ENCODE measurements at regions not wholly inside any gene's neighbourhood (a gene's known extent, or its start where the extent isn't known, plus 50 kb on each side); places are given as distances from the start of the nearest gene placed in this dataset.

DNA sequence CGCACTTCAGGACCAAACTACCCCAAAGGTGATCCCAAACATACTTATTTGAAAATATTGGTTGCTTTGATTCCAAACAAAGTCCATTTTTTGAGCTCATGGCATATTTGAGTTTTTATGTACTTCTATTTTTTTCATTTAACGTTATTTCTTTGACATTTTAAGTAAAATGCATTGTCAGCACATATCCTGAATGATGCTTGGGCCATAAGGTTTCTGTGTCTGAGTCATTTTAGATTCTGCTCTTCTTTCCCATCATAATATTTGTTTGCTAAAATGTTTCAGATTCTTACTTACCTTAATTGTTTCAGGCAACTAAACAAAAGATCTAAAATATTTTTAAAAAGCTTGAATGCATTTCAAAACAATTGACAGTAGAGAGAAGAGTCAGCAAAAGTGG lies 998.2 kb downstream of the REEP3 start:
- no peaks in the 10 kb centered on the region for H3K27me3 Mint-ChIP-seq
- H3K36me3 Mint-ChIP-seq, result no peaks in the 10 kb centered on the region
- H3K9me3 Mint-ChIP-seq, result peaks cover 3% of the 10 kb centered on the region
- no peak overlapping the region for H3K27ac Mint-ChIP-seq
- DNase-seq (ENCODE audit: low spot score in 2 of 2) (no peak), ATAC-seq (ENCODE audit: low read depth) (no peak)
- H3K4me3 Mint-ChIP-seq, result no peak overlapping the region
- no peaks in the 10 kb centered on the region for H3K4me1 Mint-ChIP-seq

DNA sequence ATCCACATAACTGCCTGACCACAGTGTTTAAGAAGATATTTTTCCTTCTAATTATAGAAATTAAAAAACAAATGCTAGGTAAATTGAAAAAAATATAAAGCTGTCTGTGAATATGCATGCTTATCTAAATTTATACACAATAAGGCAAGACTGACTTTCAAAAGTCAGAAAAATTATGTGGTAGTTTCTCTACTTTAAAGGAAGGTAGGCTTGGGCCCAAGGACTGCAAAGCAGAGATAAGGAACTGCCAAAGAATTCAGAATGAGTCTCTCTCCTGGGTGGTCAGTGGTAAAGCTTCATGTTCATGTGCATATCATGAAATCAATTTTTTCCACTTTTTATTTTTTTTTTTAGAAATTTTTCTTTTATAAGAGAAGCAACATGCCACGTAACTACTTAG lies 998.6 kb downstream of the REEP3 start:
- H3K4me1 Mint-ChIP-seq, result no peaks in the 10 kb centered on the region
- H3K9me3 Mint-ChIP-seq, result peaks cover 3% of the 10 kb centered on the region
- no peak overlapping the region for H3K27ac Mint-ChIP-seq
- no peak for DNase-seq (ENCODE audit: low spot score in 2 of 2)
- ATAC-seq (ENCODE audit: low read depth), result no peak
- H3K27me3 Mint-ChIP-seq, result no peaks in the 10 kb centered on the region
- no peaks in the 10 kb centered on the region for H3K36me3 Mint-ChIP-seq
- no peak overlapping the region for H3K4me3 Mint-ChIP-seq

DNA sequence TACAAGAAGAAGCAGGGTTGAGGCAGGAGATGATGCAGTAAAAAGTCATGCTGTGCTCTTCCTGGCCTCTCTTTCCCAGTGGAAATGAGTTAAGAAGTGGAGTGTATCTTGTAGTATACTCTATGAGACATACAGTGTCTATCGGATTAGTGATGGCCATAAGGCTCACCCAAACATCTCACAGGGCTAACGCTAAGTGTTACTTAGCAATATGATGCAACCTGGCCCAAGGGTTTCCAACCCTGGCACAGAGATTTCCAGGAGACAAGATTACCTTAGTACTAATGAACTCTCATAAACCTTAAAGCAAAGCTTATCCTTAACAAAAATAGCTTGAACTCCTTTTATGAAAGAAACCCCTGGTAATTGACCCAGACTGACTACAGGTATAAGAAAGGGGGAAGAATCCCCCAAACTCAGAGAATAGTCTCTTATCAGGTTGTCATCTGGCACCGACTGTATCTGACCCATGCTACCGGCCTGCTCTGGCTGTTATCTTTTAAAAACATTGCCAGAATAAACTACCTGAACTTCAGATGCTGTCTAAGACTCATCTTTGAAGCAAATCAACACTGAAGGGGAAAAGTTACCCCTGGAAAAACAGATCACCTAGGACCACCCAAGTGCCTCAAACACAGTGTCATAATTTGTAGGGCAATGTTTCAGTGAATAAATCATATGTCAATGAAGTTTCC lies 1002.0 kb downstream of the REEP3 start:
- Mint-ChIP-seq H3K4me3 (no peak overlapping the region), H3K27me3 (no peaks in the 10 kb centered on the region), H3K4me1 (no peaks in the 10 kb centered on the region), H3K9me3 (no peaks in the 10 kb centered on the region), H3K36me3 (no peaks in the 10 kb centered on the region), H3K27ac (no peak overlapping the region)
- ATAC-seq (ENCODE audit: low read depth) (no peak), DNase-seq (ENCODE audit: low spot score in 2 of 2) (no peak)

DNA sequence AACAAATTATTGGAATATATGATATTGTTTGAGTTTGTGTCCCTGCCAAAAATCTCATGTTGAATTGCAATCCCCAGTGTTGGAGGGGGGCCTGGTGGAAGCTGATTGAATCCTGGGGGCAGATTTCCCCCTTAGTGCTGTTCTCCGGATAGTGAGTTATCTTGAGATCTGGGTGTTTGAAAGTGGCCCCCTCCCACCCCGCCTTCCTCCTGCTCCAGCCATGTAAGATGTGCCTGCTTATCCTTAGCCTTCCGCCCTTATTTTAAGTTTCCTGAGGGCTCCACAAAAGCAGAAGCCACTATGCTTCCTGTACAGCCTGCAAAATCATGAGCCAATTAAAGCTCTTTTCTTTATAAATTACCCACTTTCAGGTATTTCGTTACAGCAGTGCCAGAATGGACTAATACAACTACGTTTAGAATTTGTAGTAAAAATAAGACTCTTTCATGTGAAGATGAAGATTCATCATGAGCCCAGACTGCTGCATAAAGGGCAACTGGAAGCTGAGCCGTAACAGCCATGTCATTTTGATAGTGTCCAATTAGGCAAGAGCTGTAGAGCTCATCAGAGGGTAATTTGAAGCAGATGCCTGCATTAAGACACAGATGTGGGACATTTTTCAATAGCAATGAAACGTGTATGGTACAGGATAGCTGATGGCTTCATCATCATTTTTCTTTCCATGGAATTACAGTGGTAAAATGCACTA lies 1007.2 kb downstream of the REEP3 start:
- H3K27ac Mint-ChIP-seq, result no peak overlapping the region
- no peak for DNase-seq (ENCODE audit: low spot score in 2 of 2)
- H3K27me3 Mint-ChIP-seq, result no peaks in the 10 kb centered on the region
- peaks cover 2% of the 10 kb centered on the region for H3K9me3 Mint-ChIP-seq
- H3K4me1 Mint-ChIP-seq, result no peaks in the 10 kb centered on the region
- ATAC-seq (ENCODE audit: low read depth), result no peak
- H3K36me3 Mint-ChIP-seq, result no peaks in the 10 kb centered on the region
- no peak overlapping the region for H3K4me3 Mint-ChIP-seq

DNA sequence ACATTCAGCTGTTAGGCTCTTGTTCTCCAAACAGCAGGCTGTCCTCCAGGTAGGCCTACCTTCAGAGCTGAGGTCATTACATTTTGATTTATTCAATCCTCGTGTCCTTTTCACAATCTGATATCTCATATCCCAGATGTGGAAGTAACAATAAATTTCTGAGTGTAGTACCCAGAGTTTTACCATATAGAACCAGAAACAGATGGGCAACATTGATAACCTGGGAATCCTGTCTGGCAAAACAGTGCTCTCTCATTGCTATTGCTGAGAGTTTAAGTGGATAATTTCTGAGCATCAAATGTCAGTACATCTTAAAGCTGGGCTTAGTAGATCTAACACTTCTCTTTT lies 1007.8 kb downstream of the REEP3 start:
- Mint-ChIP-seq H3K27me3 (no peaks in the 10 kb centered on the region), H3K4me3 (no peak overlapping the region), H3K27ac (no peak overlapping the region), H3K9me3 (peaks cover 2% of the 10 kb centered on the region), H3K36me3 (no peaks in the 10 kb centered on the region), H3K4me1 (no peaks in the 10 kb centered on the region)
- no peak for ATAC-seq (ENCODE audit: low read depth)
- DNase-seq (ENCODE audit: low spot score in 2 of 2), result no peak

DNA sequence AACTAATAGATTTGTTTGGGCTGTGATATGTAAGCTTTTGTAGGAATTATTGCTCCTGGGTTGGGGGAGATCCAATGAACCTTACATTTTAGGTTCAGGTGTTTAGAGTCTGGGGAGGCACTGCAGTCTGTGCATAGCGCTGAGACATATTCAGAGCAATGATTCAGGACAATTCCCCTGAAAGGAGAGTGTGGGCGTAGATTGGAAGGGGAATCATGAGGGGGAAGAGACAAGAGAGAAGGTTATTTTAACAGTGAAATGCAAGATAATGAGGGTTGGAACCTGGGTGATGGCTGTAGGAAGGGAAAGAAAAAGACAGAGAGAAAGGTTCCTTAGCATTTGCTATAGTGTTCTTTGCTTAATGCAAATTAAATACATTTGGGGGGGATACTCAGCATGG lies 1013.4 kb downstream of the REEP3 start:
- ATAC-seq (ENCODE audit: low read depth) (no peak), DNase-seq (ENCODE audit: low spot score in 2 of 2) (no peak)
- H3K27me3 Mint-ChIP-seq, result no peaks in the 10 kb centered on the region
- no peak overlapping the region for H3K4me3 Mint-ChIP-seq
- no peaks in the 10 kb centered on the region for H3K36me3 Mint-ChIP-seq
- peaks cover 3% of the 10 kb centered on the region for H3K9me3 Mint-ChIP-seq
- H3K4me1 Mint-ChIP-seq, result no peaks in the 10 kb centered on the region
- no peak overlapping the region for H3K27ac Mint-ChIP-seq

DNA sequence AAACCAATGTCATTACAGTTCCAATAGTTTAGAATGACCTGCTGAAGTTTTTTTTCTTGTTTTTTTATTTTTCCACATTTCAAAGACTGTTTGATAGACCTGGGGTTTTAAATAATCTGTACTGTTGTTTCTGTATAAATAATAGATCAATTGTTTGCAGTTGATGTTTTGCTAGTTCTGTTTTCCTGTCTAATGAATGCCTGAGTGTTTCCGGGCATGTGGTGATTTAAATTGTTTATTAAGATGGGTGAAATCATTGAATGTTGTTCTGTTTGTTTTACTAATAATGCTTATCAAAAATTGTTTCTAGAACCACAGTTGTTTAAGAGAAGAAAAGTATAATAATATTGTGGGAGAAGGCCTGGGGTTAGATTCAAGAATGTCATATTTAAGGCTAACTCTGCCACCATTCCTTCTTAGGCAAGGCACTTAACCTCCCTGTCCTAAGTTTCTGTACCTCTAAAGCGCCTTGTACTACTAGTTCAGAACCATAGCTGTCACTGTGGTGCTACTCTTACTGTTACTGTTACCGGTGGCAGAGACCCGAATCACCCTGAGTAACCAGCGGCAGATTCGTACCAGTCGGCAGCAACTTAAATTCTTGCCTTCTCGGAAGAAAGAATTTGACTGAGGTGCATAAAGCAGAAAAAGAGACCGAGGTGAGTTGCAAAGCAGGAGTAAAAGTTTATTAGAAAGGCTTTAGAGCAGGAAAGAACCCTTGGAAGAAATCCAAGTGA lies 1014.1 kb downstream of the REEP3 start:
- ATAC-seq (ENCODE audit: low read depth) (no peak), DNase-seq (ENCODE audit: low spot score in 2 of 2) (no peak)
- H3K4me1 Mint-ChIP-seq, result no peaks in the 10 kb centered on the region
- no peak overlapping the region for H3K4me3 Mint-ChIP-seq
- H3K27me3 Mint-ChIP-seq, result no peaks in the 10 kb centered on the region
- no peaks in the 10 kb centered on the region for H3K36me3 Mint-ChIP-seq
- peaks cover 3% of the 10 kb centered on the region for H3K9me3 Mint-ChIP-seq
- no peak overlapping the region for H3K27ac Mint-ChIP-seq

DNA sequence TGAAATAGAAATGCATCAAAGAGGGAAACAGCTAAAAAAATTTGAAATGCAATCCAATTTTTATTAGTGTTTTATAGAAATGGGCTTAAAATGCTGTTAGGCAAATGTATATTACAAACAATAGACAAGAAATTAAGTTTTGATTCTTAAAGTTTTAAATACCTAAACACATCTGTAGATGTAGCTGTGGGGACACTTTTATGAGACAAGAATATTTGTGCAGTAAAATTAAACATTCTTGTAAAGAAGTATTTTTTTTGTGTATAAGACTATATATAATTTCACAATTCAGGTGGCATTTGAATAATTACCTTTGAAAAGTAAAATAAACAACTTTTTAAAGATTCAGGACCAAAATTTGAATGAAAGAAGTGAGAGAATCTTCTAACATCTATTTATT lies 1015.9 kb downstream of the REEP3 start:
- DNase-seq (ENCODE audit: low spot score in 2 of 2) (no peak), ATAC-seq (ENCODE audit: low read depth) (no peak)
- no peak overlapping the region for H3K4me3 Mint-ChIP-seq
- H3K27ac Mint-ChIP-seq, result no peak overlapping the region
- no peaks in the 10 kb centered on the region for H3K36me3 Mint-ChIP-seq
- peaks cover 3% of the 10 kb centered on the region for H3K9me3 Mint-ChIP-seq
- H3K4me1 Mint-ChIP-seq, result no peaks in the 10 kb centered on the region
- H3K27me3 Mint-ChIP-seq, result no peaks in the 10 kb centered on the region

DNA sequence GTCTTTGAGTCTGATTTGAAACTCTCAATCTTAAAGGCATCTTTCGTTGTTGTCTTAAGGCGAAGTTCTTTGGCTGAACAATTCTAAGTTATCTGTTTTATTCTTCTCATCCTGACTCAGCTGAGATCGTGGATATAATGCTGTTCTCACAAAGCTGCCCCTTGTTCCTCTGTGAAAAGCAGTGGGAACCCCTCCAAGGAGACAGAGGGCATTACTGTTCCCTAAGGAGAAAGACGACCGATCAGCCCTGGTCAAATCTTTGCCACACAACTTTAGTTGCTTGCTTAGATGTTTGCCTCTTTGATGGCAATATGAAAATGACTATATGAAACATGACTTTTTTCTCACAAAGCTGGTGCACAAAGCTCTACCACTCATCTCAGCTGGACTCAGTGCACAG lies 1016.7 kb downstream of the REEP3 start:
- H3K4me1 Mint-ChIP-seq, result no peaks in the 10 kb centered on the region
- ATAC-seq (ENCODE audit: low read depth), result no peak
- no peak for DNase-seq (ENCODE audit: low spot score in 2 of 2)
- H3K36me3 Mint-ChIP-seq, result no peaks in the 10 kb centered on the region
- no peaks in the 10 kb centered on the region for H3K27me3 Mint-ChIP-seq
- H3K4me3 Mint-ChIP-seq, result no peak overlapping the region
- H3K9me3 Mint-ChIP-seq, result peaks cover 3% of the 10 kb centered on the region
- no peak overlapping the region for H3K27ac Mint-ChIP-seq

DNA sequence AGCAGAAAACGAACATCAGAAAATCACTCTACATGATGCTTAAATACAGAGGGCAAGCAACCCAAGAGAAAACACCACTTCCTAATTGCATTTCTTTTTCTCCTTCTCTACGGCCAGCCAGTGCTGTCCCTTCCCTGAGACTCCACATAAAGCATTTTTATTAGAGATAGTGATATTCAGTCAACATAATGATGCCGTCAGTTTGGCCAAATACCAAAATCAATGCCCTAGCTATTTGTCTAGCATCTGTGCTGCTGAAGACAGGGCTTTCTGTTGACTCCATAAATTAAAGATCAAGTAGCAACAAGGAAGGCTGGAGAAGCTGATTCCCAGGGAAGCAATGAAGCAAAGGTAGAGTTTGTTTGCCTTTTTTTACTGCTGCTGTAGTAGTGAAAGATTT lies 1024.9 kb downstream of the REEP3 start:
- Mint-ChIP-seq H3K4me3 (no peak overlapping the region), H3K27ac (no peak overlapping the region), H3K4me1 (no peaks in the 10 kb centered on the region)

DNA sequence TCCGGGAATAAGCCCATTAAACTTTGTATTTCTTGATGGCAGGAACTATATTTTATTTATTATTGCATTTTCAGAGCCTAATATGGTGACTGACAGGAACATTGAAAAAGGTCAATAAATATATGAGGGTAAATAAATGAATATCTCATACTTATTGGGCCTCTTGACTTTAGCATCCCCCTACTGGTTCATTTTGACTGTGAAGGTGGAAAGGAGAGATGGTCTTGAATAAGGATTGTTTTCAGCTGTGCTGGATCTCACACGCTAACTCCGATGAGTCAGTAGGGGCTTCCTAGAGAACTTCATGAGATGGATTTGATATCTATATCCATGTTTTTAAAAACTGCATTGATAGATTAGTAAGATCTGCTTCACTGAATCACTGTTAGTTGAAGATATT lies 1026.0 kb downstream of the REEP3 start:
- ATAC-seq (ENCODE audit: low read depth), result no peak
- no peaks in the 10 kb centered on the region for H3K36me3 Mint-ChIP-seq
- H3K27ac Mint-ChIP-seq, result no peak overlapping the region
- H3K9me3 Mint-ChIP-seq, result peaks cover 3% of the 10 kb centered on the region
- no peak overlapping the region for H3K4me3 Mint-ChIP-seq
- H3K27me3 Mint-ChIP-seq, result no peaks in the 10 kb centered on the region
- no peak for DNase-seq (ENCODE audit: low spot score in 2 of 2)
- no peaks in the 10 kb centered on the region for H3K4me1 Mint-ChIP-seq

More for the DNA sequence above, 1024.9 kb downstream of the REEP3 start:
- Mint-ChIP-seq H3K27me3 (no peaks in the 10 kb centered on the region), H3K36me3 (no peaks in the 10 kb centered on the region), H3K9me3 (peaks cover 1% of the 10 kb centered on the region)
- no peak for DNase-seq (ENCODE audit: low spot score in 2 of 2)
- no peak for ATAC-seq (ENCODE audit: low read depth)

DNA sequence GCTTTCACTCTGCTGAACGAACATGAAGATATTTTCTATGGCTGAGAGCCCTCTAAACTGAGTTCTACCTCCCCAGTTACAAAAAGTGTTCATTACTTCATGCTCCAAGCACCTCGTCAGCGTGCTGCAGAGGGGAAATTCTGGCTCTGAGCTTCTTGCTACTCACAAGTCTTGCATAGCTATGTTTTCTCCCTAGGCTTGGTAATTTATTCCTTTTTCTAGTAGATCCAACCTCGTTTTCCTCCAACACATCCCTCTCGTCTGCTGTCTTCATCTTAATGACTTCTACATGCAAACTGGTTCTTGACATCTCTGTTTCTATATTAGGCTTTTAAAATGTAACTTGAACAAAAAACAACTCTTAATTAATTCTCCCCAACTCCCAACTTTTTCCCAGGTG lies 1034.5 kb downstream of the REEP3 start:
- Mint-ChIP-seq H3K4me3 (no peak overlapping the region), H3K36me3 (no peaks in the 10 kb centered on the region), H3K27ac (no peak overlapping the region), H3K9me3 (peaks cover 2% of the 10 kb centered on the region), H3K4me1 (no peaks in the 10 kb centered on the region), H3K27me3 (no peaks in the 10 kb centered on the region)
- no peak for ATAC-seq (ENCODE audit: low read depth)
- DNase-seq (ENCODE audit: low spot score in 2 of 2), result no peak

DNA sequence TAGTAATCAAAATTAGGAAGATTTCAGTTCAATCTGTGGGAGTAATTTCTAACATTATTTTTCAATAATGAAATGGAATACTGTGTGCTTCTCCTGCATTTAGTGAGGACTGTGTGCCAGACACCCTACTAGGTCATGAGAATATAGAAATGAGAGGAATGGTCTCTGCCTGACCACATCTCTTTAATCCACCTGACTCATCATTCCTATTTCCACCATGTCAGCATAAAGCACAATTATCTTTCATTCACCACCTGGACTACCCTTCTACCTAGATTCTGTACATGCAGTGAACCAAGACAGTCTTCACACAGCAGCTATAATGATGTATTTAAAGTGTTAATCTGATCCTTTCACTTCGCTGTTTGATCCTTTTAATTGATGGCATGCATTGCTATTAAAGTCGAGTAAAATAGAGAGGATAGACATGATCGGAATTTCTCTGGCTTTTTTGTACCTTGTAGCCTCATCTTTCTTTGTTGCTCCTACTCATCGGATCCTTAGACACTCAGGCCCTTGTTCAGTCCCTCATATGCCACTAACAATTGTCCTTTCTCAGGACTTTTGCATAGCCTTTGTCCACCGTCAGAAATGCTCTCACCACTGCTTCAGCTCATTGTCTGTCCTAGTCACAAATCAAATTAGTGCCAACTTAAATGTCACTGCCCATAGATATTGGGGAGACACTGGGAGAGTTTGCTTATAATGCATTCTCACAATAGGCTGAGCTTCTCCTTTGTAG lies 1037.1 kb downstream of the REEP3 start:
- H3K4me3 Mint-ChIP-seq, result no peak overlapping the region
- no peaks in the 10 kb centered on the region for H3K4me1 Mint-ChIP-seq
- ATAC-seq (ENCODE audit: low read depth), result no peak
- no peak for DNase-seq (ENCODE audit: low spot score in 2 of 2)
- no peak overlapping the region for H3K27ac Mint-ChIP-seq
- H3K9me3 Mint-ChIP-seq, result peaks cover 5% of the 10 kb centered on the region
- no peaks in the 10 kb centered on the region for H3K36me3 Mint-ChIP-seq
- no peaks in the 10 kb centered on the region for H3K27me3 Mint-ChIP-seq

DNA sequence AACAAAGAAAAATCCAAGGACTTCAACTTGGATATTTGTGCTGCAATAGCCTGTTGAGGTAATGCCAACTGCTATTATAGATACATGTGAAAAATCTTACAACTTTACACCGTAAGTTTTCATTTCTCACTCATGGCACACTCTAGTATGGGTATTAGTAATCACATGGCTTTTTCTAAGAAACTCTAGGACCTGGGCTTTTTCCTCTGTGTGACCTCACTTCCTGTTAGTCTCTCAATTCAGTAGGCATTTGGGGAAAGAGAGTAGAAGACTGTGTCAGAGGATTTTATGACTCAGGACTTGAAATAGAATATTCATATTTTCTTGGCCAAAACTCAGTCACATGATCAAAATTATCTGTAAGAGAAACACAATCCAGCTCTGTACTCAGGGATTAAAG lies 1049.9 kb downstream of the REEP3 start:
- Mint-ChIP-seq H3K27ac (no peak overlapping the region), H3K27me3 (no peaks in the 10 kb centered on the region), H3K4me3 (no peak overlapping the region), H3K4me1 (no peaks in the 10 kb centered on the region), H3K36me3 (no peaks in the 10 kb centered on the region), H3K9me3 (peaks cover 3% of the 10 kb centered on the region)
- no peak for ATAC-seq (ENCODE audit: low read depth)
- no peak for DNase-seq (ENCODE audit: low spot score in 2 of 2)
